ENCODE measurements at regions not wholly inside any gene's neighbourhood (a gene's known extent, or its start where the extent isn't known, plus 50 kb on each side); places are given as distances from the start of the nearest gene placed in this dataset.
"Not testable (repeated sequence)": the region's sequence is repeated elsewhere in the genome, so short reads cannot be mapped to it uniquely, and the experiment has no call there.

DNA sequence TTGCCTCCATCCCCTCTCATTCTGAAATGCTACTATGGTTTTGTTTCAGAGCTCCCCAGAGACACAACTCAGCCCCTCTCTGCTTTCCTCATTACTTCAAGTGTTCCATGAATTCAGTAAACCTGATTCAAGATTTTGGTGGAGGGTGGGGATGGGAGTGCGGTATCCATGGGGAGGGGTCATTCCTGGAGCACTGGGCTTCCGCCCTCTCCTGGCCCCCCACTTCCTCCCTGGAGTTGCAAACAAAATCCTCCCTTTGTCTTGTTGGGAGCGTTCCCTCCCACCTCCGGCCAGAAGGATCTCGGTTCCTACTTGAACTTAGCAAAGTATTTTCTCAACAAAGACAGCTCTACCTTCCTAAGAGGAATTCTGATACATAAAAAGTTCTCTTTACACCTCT, 71.8 kb upstream of the LTA4H start:
- no peak overlapping the region for H3K4me3 Mint-ChIP-seq
- DNase-seq = no peak
- peak overlapping the region; percentile 32 for H3K27ac Mint-ChIP-seq
- peaks cover 4% of the 10 kb centered on the region for H3K27me3 Mint-ChIP-seq (ENCODE audit: low read depth, poor library complexity)
- H3K36me3 Mint-ChIP-seq (ENCODE audit: low read depth) = no peaks in the 10 kb centered on the region
- peaks cover 7% of the 10 kb centered on the region for H3K9me3 Mint-ChIP-seq
- H3K4me1 Mint-ChIP-seq = peaks cover 23% of the 10 kb centered on the region
- no peak for TF ChIP-seq CTCF (IDR thresholded peaks at IDR 0.05)

DNA sequence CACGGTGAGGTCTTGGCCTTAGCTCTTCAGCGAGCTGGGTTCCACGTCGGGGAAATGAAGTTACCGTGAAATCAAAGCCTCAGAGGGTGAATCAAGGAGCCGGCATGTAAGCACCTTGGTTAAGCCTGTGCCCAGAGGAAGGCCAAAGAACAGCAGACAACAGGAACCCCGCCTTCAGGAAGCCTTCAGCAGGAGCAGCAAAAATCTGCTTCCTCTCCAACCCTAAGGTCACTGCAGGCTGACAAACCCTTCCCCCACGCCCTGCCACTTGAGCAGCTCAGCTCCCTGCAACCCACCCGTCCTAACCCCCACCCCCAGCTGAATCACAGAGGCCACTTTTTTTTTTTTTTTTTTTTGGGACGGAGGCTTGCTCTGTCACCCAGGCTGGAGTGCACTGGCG, 72.9 kb upstream of the LTA4H start:
- Mint-ChIP-seq H3K36me3 (ENCODE audit: low read depth) (no peaks in the 10 kb centered on the region), H3K27ac (peak overlapping the region; percentile 88), H3K4me1 (peaks cover 23% of the 10 kb centered on the region), H3K27me3 (ENCODE audit: low read depth, poor library complexity) (peaks cover 7% of the 10 kb centered on the region), H3K9me3 (peaks cover 7% of the 10 kb centered on the region), H3K4me3 (no peak overlapping the region)
- DNase-seq = peak; percentile 8
- no peak for TF ChIP-seq CTCF (IDR thresholded peaks at IDR 0.05)

- H3K4me1 Mint-ChIP-seq = peaks cover 23% of the 10 kb centered on the region
- H3K36me3 Mint-ChIP-seq (ENCODE audit: low read depth); DNase-seq; H3K9me3 Mint-ChIP-seq; H3K27ac Mint-ChIP-seq; H3K27me3 Mint-ChIP-seq (ENCODE audit: low read depth, poor library complexity); H3K4me3 Mint-ChIP-seq: not testable (repeated sequence)
These were observed 73.6 kb upstream of the LTA4H start for GRCh38 chr12:96108941-96109340.

GRCh38 chr12:96112733-96113132, 77.3 kb upstream of the LTA4H start:
- Mint-ChIP-seq H3K4me1 (peaks cover 18% of the 10 kb centered on the region), H3K9me3 (peaks cover 7% of the 10 kb centered on the region), H3K36me3 (ENCODE audit: low read depth) (no peaks in the 10 kb centered on the region), H3K27me3 (ENCODE audit: low read depth, poor library complexity) (peaks cover 3% of the 10 kb centered on the region), H3K27ac (no peak overlapping the region), H3K4me3 (no peak overlapping the region)
- no peak for DNase-seq
- no peak for TF ChIP-seq CTCF (IDR thresholded peaks at IDR 0.05)

DNA sequence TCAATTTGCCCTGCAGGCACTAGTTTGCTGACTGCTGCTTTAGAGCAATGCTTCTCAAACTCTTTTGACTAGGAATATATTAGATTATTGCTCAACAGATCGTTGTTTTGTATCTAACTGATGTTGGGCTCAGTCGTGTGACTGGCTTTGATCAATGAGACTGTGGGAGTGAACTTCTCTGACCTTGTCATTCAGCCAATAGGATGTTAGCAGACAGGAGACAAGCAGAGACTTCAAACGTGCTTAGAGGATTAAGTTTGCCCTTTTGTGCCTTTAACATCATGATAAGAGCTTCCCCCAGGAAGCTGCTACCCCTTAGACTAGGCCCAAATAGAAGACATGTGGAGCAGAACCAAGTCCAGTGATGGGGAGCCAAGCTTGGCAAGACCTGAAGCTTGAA, 76.7 kb upstream of the ELK3 start:
- no peak for DNase-seq
- peak overlapping the region; percentile 58 for H3K27ac Mint-ChIP-seq
- H3K4me1 Mint-ChIP-seq = peaks cover 34% of the 10 kb centered on the region
- H3K36me3 Mint-ChIP-seq (ENCODE audit: low read depth) = no peaks in the 10 kb centered on the region
- no peaks in the 10 kb centered on the region for H3K9me3 Mint-ChIP-seq
- H3K27me3 Mint-ChIP-seq (ENCODE audit: low read depth, poor library complexity) = peaks cover 4% of the 10 kb centered on the region
- H3K4me3 Mint-ChIP-seq = no peak overlapping the region
- no peak for TF ChIP-seq CTCF (IDR thresholded peaks at IDR 0.05)

DNA sequence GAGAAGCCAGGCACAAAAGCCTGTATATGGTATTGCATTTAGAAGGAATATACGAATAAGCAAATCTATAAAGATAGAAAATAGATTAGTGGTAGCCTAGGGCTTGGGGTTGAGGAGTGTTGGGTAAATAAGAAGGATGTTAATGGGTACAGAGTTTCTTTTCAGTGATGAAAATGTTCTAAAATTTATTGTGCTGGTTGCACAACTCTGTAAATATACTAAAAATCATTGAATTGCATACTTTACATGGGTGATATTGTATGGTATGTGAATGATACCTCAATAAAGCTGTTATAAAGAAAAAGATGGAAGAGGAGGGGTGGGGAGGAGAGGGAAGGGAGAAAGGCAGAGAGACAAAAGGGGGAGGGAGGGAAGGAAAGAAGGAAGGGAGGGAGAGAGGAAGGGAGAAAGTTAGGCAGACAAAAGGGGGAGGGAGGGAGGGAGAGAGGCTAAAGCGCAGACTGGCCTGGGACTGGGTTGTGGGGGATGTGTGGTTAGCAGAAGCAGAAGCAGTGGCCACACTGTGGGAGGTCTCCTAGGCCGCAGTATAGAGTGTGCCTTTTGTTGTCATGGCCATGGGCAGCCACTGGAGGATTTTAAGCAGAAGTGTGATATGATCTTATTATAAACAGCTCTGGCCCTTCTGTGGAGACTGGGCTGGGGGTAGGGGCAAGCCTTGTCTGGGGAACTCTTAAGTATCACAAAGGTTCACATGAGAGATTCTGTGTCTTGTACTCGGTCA, 73.6 kb upstream of the ELK3 start:
- peaks cover 44% of the 10 kb centered on the region for H3K4me1 Mint-ChIP-seq
- H3K4me3 Mint-ChIP-seq = peak overlapping the region; percentile 21
- no peaks in the 10 kb centered on the region for H3K36me3 Mint-ChIP-seq (ENCODE audit: low read depth)
- peaks cover 3% of the 10 kb centered on the region for H3K27me3 Mint-ChIP-seq (ENCODE audit: low read depth, poor library complexity)
- TF ChIP-seq CTCF (IDR thresholded peaks at IDR 0.05) = peak; percentile 8
- peak; percentile 21 for DNase-seq
- H3K9me3 Mint-ChIP-seq = no peaks in the 10 kb centered on the region
- peak overlapping the region; percentile 37 for H3K27ac Mint-ChIP-seq
